Stomach (tissue), 4 donors: ENCODE measurements at regions not wholly inside any gene's neighbourhood (a gene's known extent, or its start where the extent isn't known, plus 50 kb on each side); places are given as distances from the start of the nearest gene placed in this dataset.

ENCODE experiments used
- EP300 ChIP-seq: sonication (generic); formaldehyde crosslinking; IDR thresholded peaks from one replicate; pipeline ENCODE4 v1.6.1; 2017; ENCODE audit warnings: antibody characterized with exemption
- POLR2A ChIP-seq, 4 donors: fragments of 450-650 bp; IDR thresholded peaks; one replicate each; pipeline ENCODE4 v1.6.1; 2016; ENCODE audit warnings: antibody characterized with exemption in 4 of 4, control low read depth in 2 of 4, mild to moderate bottlenecking in 1 of 4, moderate library complexity in 1 of 4
- POLR2AphosphoS5 ChIP-seq, 3 donors: sonication (generic); formaldehyde crosslinking; IDR thresholded peaks; one replicate each; pipeline ENCODE4 v1.6.1; 2016; ENCODE audit warnings: antibody characterized with exemption in 3 of 3
- TF ChIP-seq, protein P1 (sequence below), 7 experiments: fragments of 450-650 bp in 4 of 7; fragments of 200-600 bp in 3 of 7; sonication (generic) in 3 of 7; IDR thresholded peaks; one replicate each; pipeline ENCODE4 v1.5.1; 2016 to 2019; ENCODE audit warnings: antibody characterized with exemption in 7 of 7, control low read depth in 2 of 7, mild to moderate bottlenecking in 1 of 7

DNA sequence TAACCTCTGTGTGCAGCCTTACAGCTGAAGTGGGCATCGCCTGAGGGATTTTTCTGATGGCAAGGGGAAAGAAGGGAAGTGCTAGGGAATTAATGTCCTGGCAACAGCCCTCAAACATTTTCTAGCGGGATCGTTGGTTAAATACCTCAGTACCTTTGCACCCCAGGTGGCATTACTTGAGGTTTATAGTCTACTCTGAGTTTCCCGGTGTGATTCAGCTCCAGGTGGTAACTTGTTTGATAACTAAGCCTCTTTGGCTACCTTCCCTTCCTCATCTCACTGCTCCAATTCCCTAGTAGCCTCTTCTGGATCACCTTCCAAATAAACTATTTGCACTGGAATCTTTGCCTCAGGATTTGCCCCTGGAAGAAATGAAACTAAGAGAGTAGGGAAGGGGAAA is 237.0 kb upstream of the SSTR1 start:
- TF ChIP-seq POLR2AphosphoS5 (IDR thresholded peaks at IDR 0.05): no peak
- TF ChIP-seq POLR2A (IDR thresholded peaks at IDR 0.05): no peak
- TF ChIP-seq, protein P1, sequence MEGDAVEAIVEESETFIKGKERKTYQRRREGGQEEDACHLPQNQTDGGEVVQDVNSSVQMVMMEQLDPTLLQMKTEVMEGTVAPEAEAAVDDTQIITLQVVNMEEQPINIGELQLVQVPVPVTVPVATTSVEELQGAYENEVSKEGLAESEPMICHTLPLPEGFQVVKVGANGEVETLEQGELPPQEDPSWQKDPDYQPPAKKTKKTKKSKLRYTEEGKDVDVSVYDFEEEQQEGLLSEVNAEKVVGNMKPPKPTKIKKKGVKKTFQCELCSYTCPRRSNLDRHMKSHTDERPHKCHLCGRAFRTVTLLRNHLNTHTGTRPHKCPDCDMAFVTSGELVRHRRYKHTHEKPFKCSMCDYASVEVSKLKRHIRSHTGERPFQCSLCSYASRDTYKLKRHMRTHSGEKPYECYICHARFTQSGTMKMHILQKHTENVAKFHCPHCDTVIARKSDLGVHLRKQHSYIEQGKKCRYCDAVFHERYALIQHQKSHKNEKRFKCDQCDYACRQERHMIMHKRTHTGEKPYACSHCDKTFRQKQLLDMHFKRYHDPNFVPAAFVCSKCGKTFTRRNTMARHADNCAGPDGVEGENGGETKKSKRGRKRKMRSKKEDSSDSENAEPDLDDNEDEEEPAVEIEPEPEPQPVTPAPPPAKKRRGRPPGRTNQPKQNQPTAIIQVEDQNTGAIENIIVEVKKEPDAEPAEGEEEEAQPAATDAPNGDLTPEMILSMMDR (IDR thresholded peaks at IDR 0.05): no peak
- no peak for TF ChIP-seq EP300
